Inflammatory macrophage treated with lipopolysaccharide for 1 hour (primary cell): ENCODE measurements at regions not wholly inside any gene's neighbourhood (a gene's known extent, or its start where the extent isn't known, plus 50 kb on each side); places are given as distances from the start of the nearest gene placed in this dataset.
A peak's percentile ranks its signal among the peaks of the same experiment; 100 is the strongest.
"Not testable (repeated sequence)": the region's sequence is repeated elsewhere in the genome, so short reads cannot be mapped to it uniquely, and the experiment has no call there.

Source experiments
- DNase-seq, 2 donors: peaks; one replicate each; pipeline ENCODE4 v3.0.0-alpha.2; 2020 to 2022

- DNase-seq: no peak
Observed at GRCh38 chr4:42824278-42824977, 68.1 kb upstream of the GRXCR1 start.

GRCh38 chr4:42821230-42821629, 71.3 kb upstream of the GRXCR1 start:
- DNase-seq: no peak

GRCh38 chr4:42819863-42820514, 72.5 kb upstream of the GRXCR1 start:
- DNase-seq: no peak

GRCh38 chr4:42817913-42818312, 74.6 kb upstream of the GRXCR1 start:
- DNase-seq: no peak

- no peak for DNase-seq
Observed at GRCh38 chr4:42816880-42817400, 75.6 kb upstream of the GRXCR1 start.

- DNase-seq: no peak
Observed at GRCh38 chr4:42816189-42816879, 76.2 kb upstream of the GRXCR1 start.

GRCh38 chr4:42809419-42810084, 83.0 kb upstream of the GRXCR1 start:
- DNase-seq: no peak

- no peak for DNase-seq
Observed at GRCh38 chr4:42806303-42806835, 86.1 kb upstream of the GRXCR1 start.

- DNase-seq: no peak
Observed at GRCh38 chr4:42789041-42789567, 103.4 kb upstream of the GRXCR1 start.

GRCh38 chr4:42787079-42787463, 105.4 kb upstream of the GRXCR1 start:
- no peak for DNase-seq

- no peak for DNase-seq
Observed at GRCh38 chr4:42786350-42787078, 106.0 kb upstream of the GRXCR1 start.

GRCh38 chr4:42785817-42786216, 106.7 kb upstream of the GRXCR1 start:
- DNase-seq: no peak

- peak; percentile 2 to 24 for DNase-seq
Observed at GRCh38 chr4:42781315-42781714, 111.2 kb upstream of the GRXCR1 start.

GRCh38 chr4:42778349-42778748, 114.2 kb upstream of the GRXCR1 start:
- DNase-seq: no peak

- DNase-seq: no peak
Observed at GRCh38 chr4:42768125-42768748, 111.3 kb upstream of the ATP8A1 start.

GRCh38 chr4:42767669-42768068, 110.8 kb upstream of the ATP8A1 start:
- DNase-seq: no peak

- no peak for DNase-seq
Observed at GRCh38 chr4:42761804-42762203, 104.9 kb upstream of the ATP8A1 start.

- not testable (repeated sequence) for DNase-seq
Observed at GRCh38 chr4:42754965-42755364, 98.1 kb upstream of the ATP8A1 start.

GRCh38 chr4:42751587-42751986, 94.7 kb upstream of the ATP8A1 start:
- no peak for DNase-seq

- no peak for DNase-seq
Observed at GRCh38 chr4:42750856-42751255, 94.0 kb upstream of the ATP8A1 start.

- DNase-seq: peak in 1 of 2 donors; percentile 4
Observed at GRCh38 chr4:42750091-42750490, 93.2 kb upstream of the ATP8A1 start.

- peak; percentile 39 to 43 for DNase-seq
Observed at GRCh38 chr4:42747971-42748370, 91.1 kb upstream of the ATP8A1 start.
